ENCODE measurements at regions not wholly inside any gene's neighbourhood (a gene's known extent, or its start where the extent isn't known, plus 50 kb on each side); places are given as distances from the start of the nearest gene placed in this dataset.

- DNase-seq: no peak
These were observed 131.4 kb upstream of the ADGRL3 start for GRCh38 chr4:61068745-61069144.

GRCh38 chr4:61070269-61070668, 129.9 kb upstream of the ADGRL3 start:
- peak in 1 of 2 donors; percentile 27 for DNase-seq

GRCh38 chr4:61079427-61079826, 120.7 kb upstream of the ADGRL3 start:
- no peak for DNase-seq

GRCh38 chr4:61079976-61080375, 120.2 kb upstream of the ADGRL3 start:
- no peak for DNase-seq

- no peak for DNase-seq
These were observed 114.6 kb upstream of the ADGRL3 start for GRCh38 chr4:61085534-61085933.

- DNase-seq: no peak
These were observed 113.8 kb upstream of the ADGRL3 start for GRCh38 chr4:61086357-61086756.

- no peak for DNase-seq
These were observed 113.1 kb upstream of the ADGRL3 start for GRCh38 chr4:61086979-61087378.

- no peak for DNase-seq
These were observed 105.1 kb upstream of the ADGRL3 start for GRCh38 chr4:61094854-61095598.

GRCh38 chr4:61128682-61129081, 71.4 kb upstream of the ADGRL3 start:
- no peak for DNase-seq

GRCh38 chr4:61129971-61130370, 70.2 kb upstream of the ADGRL3 start:
- no peak for DNase-seq

- DNase-seq: no peak
These were observed 56.7 kb upstream of the ADGRL3 start for GRCh38 chr4:61143461-61143860.

- no peak for DNase-seq
These were observed 50.8 kb upstream of the ADGRL3 start for GRCh38 chr4:61149278-61149677.
